GM19452 (cell line): ENCODE measurements at regions not wholly inside any gene's neighbourhood (a gene's known extent, or its start where the extent isn't known, plus 50 kb on each side); places are given as distances from the start of the nearest gene placed in this dataset.

Source experiments
- ATAC-seq: cut with Tn5 transposase; IDR thresholded peaks from one replicate; pipeline ENCODE4 v1.9.1; 2021; ENCODE audit not compliant: unreplicated experiment

GRCh38 chr5:118554981-118555380 lies 433.4 kb downstream of the DTWD2 start:
- no peak for ATAC-seq

GRCh38 chr5:118554241-118554640 lies 434.1 kb downstream of the DTWD2 start:
- no peak for ATAC-seq

- no peak for ATAC-seq
Measured at GRCh38 chr5:118553662-118554061, 434.7 kb downstream of the DTWD2 start.

GRCh38 chr5:118552731-118553360 lies 435.5 kb downstream of the DTWD2 start:
- no peak for ATAC-seq

- ATAC-seq = no peak
Measured at GRCh38 chr5:118552146-118552545, 436.2 kb downstream of the DTWD2 start.

- ATAC-seq = no peak
Measured at GRCh38 chr5:118551716-118552115, 436.6 kb downstream of the DTWD2 start.

- no peak for ATAC-seq
Measured at GRCh38 chr5:118551031-118551430, 437.3 kb downstream of the DTWD2 start.

- no peak for ATAC-seq
Measured at GRCh38 chr5:118548761-118549720, 439.3 kb downstream of the DTWD2 start.

- no peak for ATAC-seq
Measured at GRCh38 chr5:118545470-118545869, 442.9 kb downstream of the DTWD2 start.

GRCh38 chr5:118544887-118545449 lies 443.4 kb downstream of the DTWD2 start:
- ATAC-seq = no peak

- ATAC-seq = no peak
Measured at GRCh38 chr5:118533923-118534322, 454.4 kb downstream of the DTWD2 start.

- no peak for ATAC-seq
Measured at GRCh38 chr5:118533156-118533555, 455.2 kb downstream of the DTWD2 start.

- ATAC-seq = no peak
Measured at GRCh38 chr5:118531276-118531675, 457.1 kb downstream of the DTWD2 start.

GRCh38 chr5:118529361-118530144 lies 458.8 kb downstream of the DTWD2 start:
- ATAC-seq = no peak

GRCh38 chr5:118522626-118523025 lies 465.7 kb downstream of the DTWD2 start:
- ATAC-seq = no peak

GRCh38 chr5:118520771-118521415 lies 467.5 kb downstream of the DTWD2 start:
- ATAC-seq = no peak

GRCh38 chr5:118519466-118519865 lies 468.9 kb downstream of the DTWD2 start:
- ATAC-seq = no peak

- ATAC-seq = no peak
Measured at GRCh38 chr5:118518720-118519119, 469.6 kb downstream of the DTWD2 start.

- no peak for ATAC-seq
Measured at GRCh38 chr5:118511846-118512245, 476.5 kb downstream of the DTWD2 start.

- ATAC-seq = peak; percentile 82
Measured at GRCh38 chr5:118506217-118506852, 482.0 kb downstream of the DTWD2 start.
